Pulmonary artery endothelial cell (primary cell): ENCODE measurements at regions not wholly inside any gene's neighbourhood (a gene's known extent, or its start where the extent isn't known, plus 50 kb on each side); places are given as distances from the start of the nearest gene placed in this dataset.

ENCODE experiments used
- DNase-seq: peaks from one replicate; pipeline ENCODE4 v3.0.0-alpha.2; 2011; ENCODE audit warnings: low read depth, low spot score

DNA sequence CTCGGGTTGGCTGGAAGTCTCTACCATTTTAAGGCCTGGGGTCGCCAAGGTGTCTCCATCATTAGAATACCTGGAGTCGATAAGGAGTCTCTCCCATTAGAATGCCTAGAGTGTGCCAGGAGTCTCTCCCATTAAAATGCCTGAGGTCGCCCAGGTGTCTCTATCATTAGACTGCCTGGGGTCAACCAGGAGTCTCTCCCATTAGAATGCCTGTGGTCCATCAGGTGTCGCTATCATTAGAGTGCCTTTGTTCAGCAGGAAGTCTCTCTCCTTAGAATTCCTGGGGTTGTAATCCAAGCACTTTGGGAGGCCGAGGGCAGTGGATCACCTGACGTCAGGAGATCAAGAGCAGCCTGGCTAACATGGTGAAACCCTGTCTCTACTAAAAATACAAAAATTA lies 1533.0 kb downstream of the UQCRFS1 start:
- DNase-seq = no peak

DNA sequence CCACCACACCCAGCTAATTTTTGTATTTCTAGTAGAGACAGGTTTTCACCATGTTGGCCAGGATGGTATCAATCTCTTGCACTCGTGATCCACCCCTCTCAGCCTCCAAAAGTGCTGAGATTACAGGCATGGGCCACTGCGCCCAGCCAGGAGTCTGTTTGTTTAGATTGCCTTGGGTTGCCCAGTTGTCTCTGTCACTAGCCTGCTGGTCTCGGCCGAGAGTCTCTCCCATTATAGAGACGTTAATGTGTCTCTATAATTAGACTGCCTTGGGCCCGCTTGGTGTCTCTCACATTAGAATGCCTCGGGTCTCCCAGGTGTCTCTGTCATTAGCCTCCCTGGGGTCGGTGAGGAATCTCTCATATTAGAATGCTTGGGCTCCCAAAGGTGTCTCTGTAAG lies 1533.6 kb downstream of the UQCRFS1 start:
- DNase-seq = no peak

GRCh38 chr19:27676877-27677276 lies 1536.1 kb downstream of the UQCRFS1 start:
- no peak for DNase-seq

- no peak for DNase-seq
These were observed 1536.6 kb downstream of the UQCRFS1 start for GRCh38 chr19:27676334-27676733.

GRCh38 chr19:27675771-27676170 lies 1537.2 kb downstream of the UQCRFS1 start:
- DNase-seq = no peak

DNA sequence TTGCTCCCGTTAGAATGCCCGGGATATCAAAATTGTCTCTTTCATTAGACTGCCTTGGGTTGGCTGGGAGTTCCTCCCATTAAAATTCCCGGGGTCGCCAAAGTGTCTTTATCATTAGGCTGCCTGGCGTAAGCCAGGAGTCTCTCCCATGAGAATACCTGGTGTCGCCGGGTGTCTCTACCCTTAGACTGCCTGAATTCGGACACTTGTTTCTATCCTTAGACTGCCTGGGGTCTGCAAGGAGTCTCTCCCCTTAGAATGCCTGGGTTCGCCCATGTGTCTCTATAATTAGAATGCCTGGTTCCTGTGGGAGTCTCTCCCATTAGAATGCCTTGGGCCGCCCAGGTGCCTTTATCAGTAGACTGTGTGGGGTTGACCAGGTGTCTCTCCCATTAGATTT lies 1538.2 kb downstream of the UQCRFS1 start:
- no peak for DNase-seq

GRCh38 chr19:27673986-27674385 lies 1539.0 kb downstream of the UQCRFS1 start:
- DNase-seq = no peak

- DNase-seq = no peak
These were observed 1540.5 kb downstream of the UQCRFS1 start for GRCh38 chr19:27672309-27673047.

DNA sequence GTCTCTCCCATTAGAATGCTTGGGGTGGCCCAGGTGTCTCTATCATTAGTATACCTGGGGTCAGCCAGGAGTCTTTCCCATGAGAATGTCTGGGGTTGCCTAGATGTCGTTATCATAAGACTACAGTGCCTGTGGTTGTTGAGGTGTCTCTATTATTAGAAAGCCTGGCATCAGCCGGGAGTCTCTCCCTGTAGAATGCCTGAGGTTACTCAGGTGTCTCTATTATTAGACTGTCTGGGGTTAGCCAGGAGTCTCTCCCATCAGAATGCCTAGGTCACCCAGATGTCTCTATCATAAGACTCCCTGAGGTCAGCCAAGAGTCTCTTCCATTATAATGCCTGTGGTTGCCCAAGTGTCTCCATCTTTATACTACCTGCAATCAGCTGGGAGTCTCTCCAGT lies 1541.1 kb downstream of the UQCRFS1 start:
- no peak for DNase-seq

DNA sequence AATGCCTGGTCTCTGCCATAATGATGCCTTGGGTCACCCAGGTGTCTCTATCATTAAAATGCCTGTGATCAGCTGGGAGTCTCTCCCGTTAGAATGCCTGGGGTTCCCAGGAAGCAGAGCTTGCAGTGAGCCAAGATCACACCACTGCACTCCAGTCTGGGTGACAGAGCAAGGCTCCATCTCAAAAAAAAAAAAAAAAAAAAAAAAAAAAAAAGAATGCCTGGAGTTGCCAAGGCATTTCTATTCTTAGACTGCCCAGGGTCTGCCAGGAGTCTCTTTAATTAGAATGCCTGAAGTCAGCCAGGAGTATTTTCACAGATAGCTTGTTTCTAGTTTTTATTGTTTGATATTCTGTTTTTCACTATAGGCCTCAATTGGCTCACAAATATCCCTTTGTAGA lies 1552.5 kb downstream of the UQCRFS1 start:
- DNase-seq = no peak

GRCh38 chr19:27657271-27658051 lies 1555.5 kb downstream of the UQCRFS1 start:
- DNase-seq = no peak

DNA sequence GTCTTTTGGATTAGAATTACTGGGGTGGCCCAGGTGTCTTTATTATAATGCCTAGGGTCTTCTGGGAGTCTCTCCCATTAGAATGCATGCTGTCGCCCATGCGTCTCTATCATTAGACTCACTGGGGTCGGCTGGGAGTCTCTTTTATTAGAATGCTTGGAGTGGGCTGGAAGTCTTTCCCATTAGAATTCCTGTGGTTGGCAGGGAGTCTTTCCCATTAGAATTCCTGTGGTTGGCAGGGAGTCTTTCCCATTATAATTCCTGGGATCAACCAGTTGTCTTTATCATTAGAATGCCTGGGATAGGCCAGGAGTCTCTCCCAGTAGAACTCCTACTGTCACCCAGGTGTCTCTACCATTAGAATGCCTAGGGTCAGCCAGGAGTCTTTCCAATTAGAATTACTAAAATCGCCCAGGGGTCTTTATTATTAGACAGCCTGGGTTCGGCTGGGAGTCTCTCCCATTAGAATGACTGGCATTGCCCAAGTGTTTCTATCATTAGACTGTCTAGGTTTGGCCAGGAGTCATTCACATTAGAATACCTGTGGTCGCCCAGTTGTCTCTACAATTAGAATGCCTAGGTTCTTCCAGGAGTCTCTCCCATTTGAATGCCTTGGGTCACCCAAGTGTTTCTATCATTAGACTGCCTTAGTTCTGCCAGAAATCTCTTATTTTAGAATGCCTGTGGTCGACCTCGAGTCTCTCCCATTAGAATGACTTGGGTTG lies 1558.5 kb downstream of the UQCRFS1 start:
- DNase-seq = no peak

- no peak for DNase-seq
These were observed 1560.2 kb downstream of the UQCRFS1 start for GRCh38 chr19:27652796-27653195.

DNA sequence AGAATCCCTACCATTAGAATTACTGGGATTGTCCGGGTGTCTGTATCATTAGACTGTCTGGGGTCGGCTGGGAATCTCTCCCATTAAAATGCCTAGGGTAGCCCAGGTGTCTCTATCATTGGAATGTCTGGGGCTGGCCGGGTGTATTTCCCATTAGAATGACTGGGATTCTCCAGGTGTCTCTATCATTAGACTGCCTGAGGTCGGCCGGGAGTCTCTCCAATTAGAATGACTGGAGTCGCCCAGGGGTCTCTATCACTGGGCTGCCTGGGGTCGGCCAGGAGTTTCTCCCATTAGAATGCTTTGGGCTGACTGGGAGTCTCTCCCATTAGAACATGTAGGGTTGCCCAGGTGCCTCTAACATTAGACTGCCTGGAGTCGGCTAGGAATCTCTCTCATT lies 1560.7 kb downstream of the UQCRFS1 start:
- no peak for DNase-seq

DNA sequence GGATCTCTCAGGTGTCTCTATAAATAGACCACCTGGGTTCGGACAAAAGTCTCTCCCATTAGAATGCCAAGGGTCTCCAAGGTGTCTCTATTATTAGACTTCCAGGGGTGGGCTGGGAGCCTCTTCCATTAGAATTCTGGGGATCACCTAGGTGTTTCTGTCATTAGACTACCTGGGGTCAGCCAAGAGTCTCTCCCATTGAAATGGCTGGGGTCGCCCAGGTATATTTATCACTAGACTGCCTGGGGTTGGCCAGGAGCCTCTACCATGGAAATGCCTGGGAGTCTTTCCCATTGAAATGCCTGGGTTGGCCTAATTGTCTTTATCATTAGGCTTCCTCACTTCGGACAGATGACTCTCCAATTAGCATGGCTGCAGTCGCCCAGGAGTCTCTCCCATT lies 1565.5 kb downstream of the UQCRFS1 start:
- DNase-seq = no peak

DNA sequence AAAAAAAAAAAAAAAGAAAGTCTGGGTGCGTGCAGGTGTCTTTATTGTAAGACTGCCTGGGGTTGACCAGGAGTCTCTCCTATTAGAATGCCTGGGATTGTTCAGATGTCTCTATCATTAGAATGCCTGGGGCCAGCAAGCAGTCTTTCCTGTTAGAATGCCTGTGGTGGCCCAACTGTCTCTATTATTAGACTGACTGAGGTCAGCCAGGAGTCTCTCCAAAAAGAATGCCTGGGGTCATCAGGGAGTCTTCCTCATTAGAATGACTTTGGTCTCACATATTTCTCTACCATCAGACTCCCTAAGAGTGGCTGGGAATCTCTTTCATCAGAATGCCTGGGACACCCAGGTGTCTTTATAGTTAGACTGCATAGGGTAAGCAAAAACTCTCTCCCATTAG lies 1577.5 kb downstream of the UQCRFS1 start:
- no peak for DNase-seq

DNA sequence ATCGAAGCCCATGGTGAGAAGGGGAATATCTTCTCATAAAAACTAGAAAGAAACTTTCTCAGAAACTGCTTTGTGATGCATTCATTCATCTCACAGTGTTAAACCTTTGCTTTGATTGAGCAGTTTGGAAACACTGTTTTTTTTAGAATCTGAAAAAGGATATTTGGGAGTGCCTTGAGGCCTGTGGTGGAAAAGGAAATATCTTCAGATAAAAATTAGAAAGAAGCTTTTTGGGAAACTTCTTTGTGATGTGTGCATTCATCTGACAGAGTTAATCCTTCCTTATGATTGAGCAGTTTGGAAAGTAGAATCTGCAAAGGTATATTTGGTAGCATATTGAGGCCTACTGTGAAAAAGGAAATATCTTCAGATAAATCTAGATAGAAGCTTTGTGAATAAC lies 1594.9 kb downstream of the UQCRFS1 start:
- DNase-seq = no peak

- no peak for DNase-seq
These were observed 1632.0 kb downstream of the UQCRFS1 start for GRCh38 chr19:27580906-27581305.
